WTC11 (cell line): ENCODE measurements at regions not wholly inside any gene's neighbourhood (a gene's known extent, or its start where the extent isn't known, plus 50 kb on each side); places are given as distances from the start of the nearest gene placed in this dataset.
"Not testable (repeated sequence)": the region's sequence is repeated elsewhere in the genome, so short reads cannot be mapped to it uniquely, and the experiment has no call there.

Experiments used
- ATAC-seq: fragments of 200-7000 bp; cut with Tn5 transposase; 2 replicates; pipeline ENCODE4 v1.10.0; 2021; ENCODE audit warnings: mild to moderate bottlenecking, moderate library complexity
- CTCF ChIA-PET: fragments of 300-600 bp; sonication (Branson Sonifier 250); formaldehyde crosslinking; loops from one replicate; lab custom pipeline; 2021; ENCODE audit warnings: antibody characterized with exemption; lab: Charles Lee
- POLR2A ChIA-PET: fragments of 350-600 bp; sonication (Branson Sonifier 250); formaldehyde crosslinking; loops from one replicate; lab custom pipeline; 2021; ENCODE audit warnings: antibody characterized with exemption; lab: Charles Lee
- DNase-seq: peaks from one replicate; pipeline ENCODE4 v3.0.0; 2021; ENCODE audit warnings: low spot score
- H3K27ac Mint-ChIP-seq: 2 replicates; pipeline ENCODE4 v1.8.0; 2021; ENCODE audit warnings: mixed read lengths
- H3K27me3 Mint-ChIP-seq: 2 replicates; pipeline ENCODE4 v1.8.0; 2021; ENCODE audit warnings: low read depth, mild to moderate bottlenecking, moderate library complexity, mixed read lengths
- H3K36me3 Mint-ChIP-seq: 2 replicates; pipeline ENCODE4 v1.8.0; 2021; ENCODE audit warnings: mixed read lengths
- H3K4me1 Mint-ChIP-seq: 2 replicates; pipeline ENCODE4 v1.8.0; 2022; ENCODE audit warnings: mixed read lengths
- H3K4me3 Mint-ChIP-seq: 2 replicates; pipeline ENCODE4 v1.8.0; 2021; ENCODE audit warnings: mild to moderate bottlenecking, moderate library complexity, mixed read lengths
- H3K9me3 Mint-ChIP-seq: 2 replicates; pipeline ENCODE4 v1.8.0; 2021; ENCODE audit warnings: mixed read lengths
- AFF4 ChIP-seq: sonication (generic); formaldehyde crosslinking; IDR thresholded peaks from 2 replicates; pipeline ENCODE4 v1.8.1; 2023; ENCODE audit warnings: mild to moderate bottlenecking, missing genetic modification reagents, borderline replicate concordance
- AR ChIP-seq: fragments of 250-450 bp; sonication (Bioruptor Pico); IDR thresholded peaks from 2 replicates; pipeline ENCODE4 v1.9.0; 2021; ENCODE audit warnings: mild to moderate bottlenecking
- ATF6 ChIP-seq: sonication (generic); formaldehyde crosslinking; IDR thresholded peaks from 2 replicates; pipeline ENCODE4 v1.8.1; 2023; ENCODE audit warnings: mild to moderate bottlenecking, missing genetic modification reagents
- ELF4 ChIP-seq: sonication (generic); formaldehyde crosslinking; IDR thresholded peaks from 2 replicates; pipeline ENCODE4 v1.8.1; 2022; ENCODE audit warnings: low read depth, mild to moderate bottlenecking, moderate library complexity, missing genetic modification reagents
- EMX1 ChIP-seq: fragments of 250-450 bp; sonication (Bioruptor Pico); IDR thresholded peaks from 2 replicates; pipeline ENCODE4 v1.8.0; 2021; ENCODE audit warnings: mild to moderate bottlenecking
- FOXJ3 ChIP-seq: sonication (generic); formaldehyde crosslinking; IDR thresholded peaks from 2 replicates; pipeline ENCODE4 v1.9.0; 2021; ENCODE audit warnings: missing genetic modification reagents, mild to moderate bottlenecking, borderline replicate concordance
- GABPB1 ChIP-seq: sonication (generic); formaldehyde crosslinking; IDR thresholded peaks from 2 replicates; pipeline ENCODE4 v1.8.1; 2023; ENCODE audit warnings: mild to moderate bottlenecking, missing genetic modification reagents
- JAZF1 ChIP-seq: fragments of 250-450 bp; sonication (Bioruptor Pico); IDR thresholded peaks from 2 replicates; pipeline ENCODE4 v1.9.0; 2021; ENCODE audit warnings: moderate library complexity, mild to moderate bottlenecking, inconsistent platforms
- NFATC4 ChIP-seq: fragments of 250-450 bp; sonication (Bioruptor Pico); IDR thresholded peaks from 2 replicates; pipeline ENCODE4 v1.9.0; 2021; ENCODE audit warnings: mild to moderate bottlenecking
- RORB ChIP-seq: fragments of 250-450 bp; sonication (Bioruptor Pico); IDR thresholded peaks from 2 replicates; pipeline ENCODE4 v1.9.0; 2021; ENCODE audit warnings: mild to moderate bottlenecking
- SP1 ChIP-seq: sonication (generic); formaldehyde crosslinking; conservative IDR thresholded peaks from 2 replicates; pipeline ENCODE4 v1.8.1; 2022; ENCODE audit warnings: missing genetic modification reagents
- TP53 ChIP-seq: sonication (generic); formaldehyde crosslinking; IDR thresholded peaks from 2 replicates; pipeline ENCODE4 v1.8.1; 2023; ENCODE audit warnings: mild to moderate bottlenecking, missing genetic modification reagents
- ZNF121 ChIP-seq: sonication (generic); formaldehyde crosslinking; IDR thresholded peaks from 2 replicates; pipeline ENCODE4 v1.8.0; 2023; ENCODE audit warnings: missing genetic modification reagents
- ZNF263 ChIP-seq: sonication (generic); formaldehyde crosslinking; IDR thresholded peaks from 2 replicates; pipeline ENCODE4 v1.8.1; 2022; ENCODE audit warnings: low read depth, mild to moderate bottlenecking, moderate library complexity, missing genetic modification reagents
- TF ChIP-seq, protein P1 (sequence below): sonication (generic); formaldehyde crosslinking; IDR thresholded peaks from 2 replicates; pipeline ENCODE4 v1.8.0; 2023; ENCODE audit warnings: missing genetic modification reagents
- TF ChIP-seq, protein P2 (sequence below): sonication (generic); formaldehyde crosslinking; conservative IDR thresholded peaks from 2 replicates; pipeline ENCODE4 v1.8.1; 2022; ENCODE audit warnings: mild to moderate bottlenecking, missing genetic modification reagents
- TF ChIP-seq, protein P3 (sequence below): fragments of 250-450 bp; sonication (Bioruptor Pico); IDR thresholded peaks from 2 replicates; pipeline ENCODE4 v1.9.0; 2021; ENCODE audit warnings: moderate library complexity, mild to moderate bottlenecking, inconsistent platforms, borderline replicate concordance
- TF ChIP-seq, protein P4 (sequence below): sonication (generic); formaldehyde crosslinking; IDR thresholded peaks from 2 replicates; pipeline ENCODE4 v1.8.1; 2022; ENCODE audit warnings: low read depth, mild to moderate bottlenecking, moderate library complexity, missing genetic modification reagents, borderline replicate concordance

DNA sequence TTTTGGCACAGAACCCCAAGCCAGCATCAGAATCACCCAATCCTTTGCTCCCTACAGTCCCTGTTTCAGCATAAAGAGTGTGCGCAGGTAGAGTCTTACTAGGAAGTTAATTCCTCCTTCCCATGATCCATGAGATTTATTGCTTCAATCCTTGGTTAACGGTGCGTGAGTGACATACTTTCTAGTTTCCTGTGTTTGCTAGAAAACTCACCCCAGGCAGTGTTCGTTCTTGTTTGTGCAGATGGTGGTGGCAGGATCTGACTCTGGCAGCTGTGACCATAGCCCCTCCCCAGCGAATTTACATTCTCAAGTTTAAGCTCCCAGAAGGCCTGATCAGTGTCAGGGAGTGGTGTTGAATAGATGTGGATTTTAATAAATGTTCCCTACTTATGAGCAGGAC is 106.7 kb upstream of the CCT8L2 start:
- H3K9me3 Mint-ChIP-seq: peaks cover 75% of the 10 kb centered on the region

DNA sequence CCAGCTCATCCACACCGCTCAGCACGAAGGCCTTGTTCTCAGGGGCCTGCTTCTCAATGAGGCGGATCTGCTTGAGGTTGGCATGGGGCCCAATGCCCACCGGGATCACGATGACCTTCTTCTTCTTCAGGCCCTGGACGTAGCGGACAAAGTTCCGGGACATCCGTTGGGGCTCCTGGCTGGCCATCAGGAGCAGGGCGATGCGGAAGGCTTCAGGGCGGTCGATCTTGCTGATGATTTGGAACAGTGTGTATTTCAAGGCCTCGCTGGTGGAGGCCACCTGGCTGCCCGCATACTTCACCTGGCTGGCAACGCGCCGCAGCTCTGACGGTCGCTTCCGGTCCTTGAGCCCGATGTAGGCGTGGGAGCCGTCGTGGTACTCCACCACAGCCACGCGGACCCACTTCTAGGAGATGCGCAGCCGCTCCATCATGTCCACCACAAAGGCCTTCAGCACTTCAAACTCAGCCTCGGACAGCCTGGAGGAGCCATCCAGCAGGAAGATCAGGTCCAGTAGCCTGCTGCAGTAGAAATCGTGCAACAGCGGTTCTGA is 105.0 kb upstream of the CCT8L2 start:
- CTCF ChIA-PET, H3K27me3 Mint-ChIP-seq, H3K4me3 Mint-ChIP-seq, POLR2A ChIA-PET, ATAC-seq, H3K4me1 Mint-ChIP-seq, H3K27ac Mint-ChIP-seq, DNase-seq: not testable (repeated sequence)
- H3K36me3 Mint-ChIP-seq: peaks cover 70% of the 10 kb centered on the region
- peaks cover 76% of the 10 kb centered on the region for H3K9me3 Mint-ChIP-seq

More for the DNA sequence above, 106.7 kb upstream of the CCT8L2 start:
- no peak for ATAC-seq
- H3K4me3 Mint-ChIP-seq: no peak overlapping the region
- no peaks in the 10 kb centered on the region for H3K4me1 Mint-ChIP-seq
- H3K36me3 Mint-ChIP-seq: peaks cover 71% of the 10 kb centered on the region
- no peak for DNase-seq
- TF ChIP-seq, protein P1, sequence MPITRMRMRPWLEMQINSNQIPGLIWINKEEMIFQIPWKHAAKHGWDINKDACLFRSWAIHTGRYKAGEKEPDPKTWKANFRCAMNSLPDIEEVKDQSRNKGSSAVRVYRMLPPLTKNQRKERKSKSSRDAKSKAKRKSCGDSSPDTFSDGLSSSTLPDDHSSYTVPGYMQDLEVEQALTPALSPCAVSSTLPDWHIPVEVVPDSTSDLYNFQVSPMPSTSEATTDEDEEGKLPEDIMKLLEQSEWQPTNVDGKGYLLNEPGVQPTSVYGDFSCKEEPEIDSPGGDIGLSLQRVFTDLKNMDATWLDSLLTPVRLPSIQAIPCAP (CRISPR knock-in tag): no peak
- TF ChIP-seq RORB (CRISPR knock-in tag) (no peak), FOXJ3 (CRISPR knock-in tag) (no peak), SP1 (CRISPR knock-in tag) (no peak), ATF6 (CRISPR knock-in tag) (no peak), AR (CRISPR knock-in tag) (no peak), NFATC4 (CRISPR knock-in tag) (no peak), ZNF263 (CRISPR knock-in tag) (no peak)
- TF ChIP-seq, protein P2, sequence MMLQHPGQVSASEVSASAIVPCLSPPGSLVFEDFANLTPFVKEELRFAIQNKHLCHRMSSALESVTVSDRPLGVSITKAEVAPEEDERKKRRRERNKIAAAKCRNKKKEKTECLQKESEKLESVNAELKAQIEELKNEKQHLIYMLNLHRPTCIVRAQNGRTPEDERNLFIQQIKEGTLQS (CRISPR knock-in tag): no peak
- TF ChIP-seq, protein P3, sequence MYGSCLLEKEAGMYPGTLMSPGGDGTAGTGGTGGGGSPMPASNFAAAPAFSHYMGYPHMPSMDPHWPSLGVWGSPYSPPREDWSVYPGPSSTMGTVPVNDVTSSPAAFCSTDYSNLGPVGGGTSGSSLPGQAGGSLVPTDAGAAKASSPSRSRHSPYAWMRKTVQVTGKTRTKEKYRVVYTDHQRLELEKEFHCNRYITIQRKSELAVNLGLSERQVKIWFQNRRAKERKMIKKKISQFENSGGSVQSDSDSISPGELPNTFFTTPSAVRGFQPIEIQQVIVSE (CRISPR knock-in tag): no peak
- TF ChIP-seq, all 79 proteins: peak for 0
- CTCF ChIA-PET: no interaction called here
- Mint-ChIP-seq H3K27ac (no peak overlapping the region), H3K27me3 (peaks cover 6% of the 10 kb centered on the region)
- POLR2A ChIA-PET: no interaction called here

GRCh38 chr22:16696900-16697299 is 104.3 kb upstream of the CCT8L2 start:
- CTCF ChIA-PET, H3K27me3 Mint-ChIP-seq, H3K4me1 Mint-ChIP-seq, POLR2A ChIA-PET, DNase-seq, ATAC-seq, H3K4me3 Mint-ChIP-seq, H3K27ac Mint-ChIP-seq: not testable (repeated sequence)
- peaks cover 76% of the 10 kb centered on the region for H3K9me3 Mint-ChIP-seq
- H3K36me3 Mint-ChIP-seq: peaks cover 70% of the 10 kb centered on the region

- ATAC-seq (no peak), DNase-seq (no peak)
- POLR2A ChIA-PET: no interaction called here
- Mint-ChIP-seq H3K9me3 (peaks cover 79% of the 10 kb centered on the region), H3K36me3 (peaks cover 70% of the 10 kb centered on the region), H3K27me3 (peaks cover 7% of the 10 kb centered on the region), H3K4me1 (no peaks in the 10 kb centered on the region), H3K4me3 (no peak overlapping the region), H3K27ac (no peak overlapping the region)
- CTCF ChIA-PET: no interaction called here
- TF ChIP-seq ZNF121 (CRISPR knock-in tag) (no peak), AFF4 (CRISPR knock-in tag) (no peak), GABPB1 (CRISPR knock-in tag) (no peak), JAZF1 (CRISPR knock-in tag) (no peak), ELF4 (no peak), TP53 (CRISPR knock-in tag) (no peak), EMX1 (CRISPR knock-in tag) (no peak)
- TF ChIP-seq, protein P4, sequence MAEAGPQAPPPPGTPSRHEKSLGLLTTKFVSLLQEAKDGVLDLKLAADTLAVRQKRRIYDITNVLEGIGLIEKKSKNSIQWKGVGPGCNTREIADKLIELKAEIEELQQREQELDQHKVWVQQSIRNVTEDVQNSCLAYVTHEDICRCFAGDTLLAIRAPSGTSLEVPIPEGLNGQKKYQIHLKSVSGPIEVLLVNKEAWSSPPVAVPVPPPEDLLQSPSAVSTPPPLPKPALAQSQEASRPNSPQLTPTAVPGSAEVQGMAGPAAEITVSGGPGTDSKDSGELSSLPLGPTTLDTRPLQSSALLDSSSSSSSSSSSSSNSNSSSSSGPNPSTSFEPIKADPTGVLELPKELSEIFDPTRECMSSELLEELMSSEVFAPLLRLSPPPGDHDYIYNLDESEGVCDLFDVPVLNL (CRISPR knock-in tag): no peak
Observed at GRCh38 chr22:16695261-16695660, 102.7 kb upstream of the CCT8L2 start.
